ENCODE measurements at regions not wholly inside any gene's neighbourhood (a gene's known extent, or its start where the extent isn't known, plus 50 kb on each side); places are given as distances from the start of the nearest gene placed in this dataset.

DNA sequence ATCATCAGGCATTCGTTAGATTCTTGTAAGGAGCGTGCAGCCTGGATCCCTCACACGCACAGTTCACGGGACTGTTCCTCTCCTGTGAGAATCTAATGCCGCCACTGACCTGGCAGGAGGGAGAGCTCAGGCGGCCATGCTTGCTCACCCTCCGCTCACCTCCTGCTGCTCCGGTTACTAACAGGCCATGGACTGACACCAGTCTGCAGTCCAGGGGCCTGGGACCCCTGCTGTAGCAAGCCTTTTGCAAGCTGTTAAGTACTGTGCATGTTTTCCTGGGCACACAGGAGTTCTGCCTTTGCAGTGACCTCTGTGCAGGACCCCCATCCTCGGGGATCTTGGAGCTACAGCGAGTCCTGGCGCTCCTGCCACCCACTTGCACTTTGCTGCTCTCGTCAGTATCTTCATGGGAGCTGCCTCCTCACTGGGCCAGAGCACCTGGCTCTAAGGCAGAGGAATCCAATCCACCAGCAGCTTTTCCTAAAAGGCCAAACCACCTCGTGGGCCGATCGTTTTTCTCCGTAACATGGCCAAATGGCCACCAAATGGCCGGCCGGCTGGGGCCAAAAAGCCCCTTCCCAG is 230.6 kb downstream of the FOXL1 start:
- Mint-ChIP-seq H3K4me3 (no peak overlapping the region), H3K36me3 (no peaks in the 10 kb centered on the region), H3K27ac (no peak overlapping the region), H3K4me1 (no peaks in the 10 kb centered on the region), H3K27me3 (peaks cover 13 to 28% (median 21%) of the 10 kb centered on the region in 3 donors), H3K9me3 (peaks cover 0 to 5% (median 0%) of the 10 kb centered on the region in 7 donors)
- DNase-seq (no peak), ATAC-seq (ENCODE audit: low read depth in 2 of 2) (no peak)

DNA sequence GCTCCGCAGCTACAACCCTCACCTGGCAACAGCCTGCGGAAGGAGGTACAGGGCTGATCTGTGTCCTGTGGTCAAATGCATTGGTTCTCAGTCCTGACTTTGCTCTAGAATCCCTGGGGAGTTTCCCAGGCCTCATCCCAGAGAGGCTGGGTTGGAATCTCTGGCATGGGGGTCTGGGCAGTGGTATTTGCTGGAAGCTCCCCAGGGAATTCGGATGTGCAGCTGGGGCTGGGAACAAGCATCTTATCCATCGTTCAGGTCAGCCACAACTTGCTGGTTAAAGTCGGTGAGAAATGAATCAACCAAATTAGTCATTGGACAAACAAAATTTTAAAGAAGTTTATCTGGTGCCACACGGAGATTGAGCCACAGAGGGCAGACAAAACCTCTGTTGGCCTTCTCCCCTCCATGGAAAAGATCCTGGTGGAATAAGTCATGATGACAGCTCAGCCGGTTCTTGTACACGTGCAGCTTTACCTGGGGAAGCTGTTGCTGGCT is 231.2 kb downstream of the FOXL1 start:
- Mint-ChIP-seq H3K4me1 (no peaks in the 10 kb centered on the region), H3K27ac (no peak overlapping the region), H3K9me3 (peaks cover 0 to 5% (median 0%) of the 10 kb centered on the region in 7 donors), H3K27me3 (peaks cover 13 to 23% (median 16%) of the 10 kb centered on the region in 3 donors), H3K4me3 (no peak overlapping the region), H3K36me3 (no peaks in the 10 kb centered on the region)
- DNase-seq (no peak), ATAC-seq (ENCODE audit: low read depth in 2 of 2) (no peak)

DNA sequence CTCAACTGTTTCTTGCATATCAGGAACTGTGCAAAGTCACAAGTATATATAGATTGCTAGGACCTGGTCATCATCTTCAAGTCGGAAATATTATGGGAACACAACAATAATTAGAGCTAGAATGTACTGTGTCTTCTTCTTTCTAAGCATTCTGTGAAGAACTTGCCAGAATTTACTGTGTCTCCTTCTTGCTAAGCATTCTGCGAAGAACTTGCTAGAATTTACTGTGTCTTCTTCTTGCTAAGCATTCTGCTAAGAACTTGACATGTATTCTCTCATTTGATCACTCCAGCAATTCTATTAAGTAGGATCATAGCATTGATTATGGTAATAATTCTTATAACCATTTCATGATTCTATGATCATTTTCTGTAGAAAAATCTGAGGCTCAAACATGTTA is 231.7 kb downstream of the FOXL1 start:
- Mint-ChIP-seq H3K4me1 (no peaks in the 10 kb centered on the region), H3K27me3 (peaks cover 13 to 19% (median 16%) of the 10 kb centered on the region in 3 donors), H3K9me3 (peaks cover 0 to 5% (median 0%) of the 10 kb centered on the region in 7 donors), H3K36me3 (no peaks in the 10 kb centered on the region), H3K27ac (no peak overlapping the region), H3K4me3 (no peak overlapping the region)
- ATAC-seq (ENCODE audit: low read depth in 2 of 2), result no peak
- DNase-seq, result no peak

DNA sequence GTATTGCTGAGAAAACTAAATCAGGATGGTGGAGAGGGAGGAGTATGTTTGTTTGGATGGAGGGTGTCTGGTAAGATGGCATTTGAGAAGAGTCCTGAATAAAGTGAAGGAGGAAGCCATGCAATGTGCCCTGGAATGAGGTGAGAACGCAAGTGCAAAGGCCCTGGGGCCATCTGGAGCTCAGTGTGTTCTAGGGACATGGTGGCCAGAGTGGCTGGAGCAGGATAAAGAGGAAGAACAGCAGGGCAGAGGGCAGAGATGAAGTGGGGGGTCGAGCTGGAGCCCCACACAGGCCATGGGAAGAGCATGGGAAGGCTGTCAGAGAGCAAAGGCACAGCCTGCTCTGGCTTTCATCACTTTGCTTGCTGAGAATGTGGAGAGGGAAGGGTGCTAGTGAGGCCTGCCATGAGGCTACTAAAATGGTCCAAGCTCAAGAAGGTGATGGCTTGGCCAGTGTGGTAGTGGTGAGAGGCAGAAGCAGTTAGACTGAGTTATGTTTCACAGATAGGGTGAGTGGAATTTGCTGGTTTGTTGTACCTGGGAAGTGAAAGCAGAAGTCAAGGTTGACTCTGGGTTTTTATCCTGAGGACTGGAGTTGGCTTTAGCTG is 234.1 kb downstream of the FOXL1 start:
- Mint-ChIP-seq H3K27ac (no peak overlapping the region), H3K4me1 (no peaks in the 10 kb centered on the region), H3K4me3 (no peak overlapping the region), H3K36me3 (no peaks in the 10 kb centered on the region), H3K9me3 (no peaks in the 10 kb centered on the region), H3K27me3 (peaks cover 1 to 13% (median 7%) of the 10 kb centered on the region in 3 donors)
- DNase-seq, result no peak
- no peak for ATAC-seq (ENCODE audit: low read depth in 2 of 2)

DNA sequence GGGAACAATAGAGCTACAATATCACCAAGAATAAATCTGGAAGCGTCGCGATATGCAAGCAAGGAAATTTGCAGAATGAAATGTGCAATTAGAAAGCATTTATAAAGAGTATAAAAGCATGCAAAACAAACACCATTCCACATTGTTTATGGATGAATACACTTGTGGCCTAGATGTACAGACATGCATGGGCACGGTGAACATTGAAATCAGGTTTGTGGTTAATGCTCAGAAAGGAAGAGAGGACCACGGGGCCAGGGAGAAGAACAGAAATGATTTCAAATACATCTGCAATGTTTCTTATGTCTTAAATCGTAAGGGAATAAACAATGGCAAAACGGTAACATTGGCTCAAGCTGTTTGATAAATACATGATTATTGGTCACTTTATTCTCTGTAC is 235.9 kb downstream of the FOXL1 start:
- no peaks in the 10 kb centered on the region for H3K9me3 Mint-ChIP-seq
- peaks cover 7 to 18% (median 18%) of the 10 kb centered on the region in 3 donors for H3K27me3 Mint-ChIP-seq
- no peak overlapping the region for H3K4me3 Mint-ChIP-seq
- H3K27ac Mint-ChIP-seq, result no peak overlapping the region
- DNase-seq (no peak), ATAC-seq (ENCODE audit: low read depth in 2 of 2) (no peak)
- no peaks in the 10 kb centered on the region for H3K4me1 Mint-ChIP-seq
- no peaks in the 10 kb centered on the region for H3K36me3 Mint-ChIP-seq

DNA sequence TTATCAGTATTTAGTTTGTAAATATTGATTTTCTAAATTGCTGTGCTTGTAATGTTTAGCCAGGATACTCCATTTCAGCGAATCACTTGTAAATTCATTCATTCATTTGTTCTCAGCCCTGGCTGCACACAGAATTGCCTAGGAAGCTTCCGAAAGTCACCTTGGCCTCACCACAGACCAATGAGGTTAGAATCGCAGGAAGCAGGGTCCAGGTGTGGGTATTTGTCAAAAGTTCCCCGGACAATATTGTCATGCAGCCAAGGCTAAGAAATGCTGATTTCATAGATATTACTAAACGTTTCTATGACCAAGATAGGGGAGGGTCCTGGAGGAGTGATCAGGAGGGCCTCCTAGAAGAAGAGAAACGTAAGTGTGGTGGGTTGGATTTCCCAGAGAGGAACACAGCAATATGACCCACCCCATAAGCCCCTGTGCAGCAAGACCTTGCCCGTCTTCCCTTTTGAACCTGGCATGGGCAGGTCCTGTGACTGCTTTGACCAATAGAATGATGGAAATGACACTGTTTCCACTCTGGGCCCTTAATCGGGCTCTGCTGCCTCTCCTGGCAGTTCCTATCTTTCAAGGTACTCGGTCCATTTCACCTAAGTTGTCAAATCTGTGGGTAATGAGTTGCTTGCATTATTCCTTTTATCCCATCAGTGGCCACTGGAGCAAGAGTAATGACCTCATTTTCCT is 238.7 kb downstream of the FOXL1 start:
- Mint-ChIP-seq H3K27me3 (peaks cover 5 to 28% (median 22%) of the 10 kb centered on the region in 3 donors), H3K27ac (no peak overlapping the region), H3K36me3 (no peaks in the 10 kb centered on the region), H3K4me3 (peak overlapping the region in 1 of 8 donors; percentile 60), H3K9me3 (no peaks in the 10 kb centered on the region), H3K4me1 (no peaks in the 10 kb centered on the region)
- no peak for ATAC-seq (ENCODE audit: low read depth in 2 of 2)
- no peak for DNase-seq

DNA sequence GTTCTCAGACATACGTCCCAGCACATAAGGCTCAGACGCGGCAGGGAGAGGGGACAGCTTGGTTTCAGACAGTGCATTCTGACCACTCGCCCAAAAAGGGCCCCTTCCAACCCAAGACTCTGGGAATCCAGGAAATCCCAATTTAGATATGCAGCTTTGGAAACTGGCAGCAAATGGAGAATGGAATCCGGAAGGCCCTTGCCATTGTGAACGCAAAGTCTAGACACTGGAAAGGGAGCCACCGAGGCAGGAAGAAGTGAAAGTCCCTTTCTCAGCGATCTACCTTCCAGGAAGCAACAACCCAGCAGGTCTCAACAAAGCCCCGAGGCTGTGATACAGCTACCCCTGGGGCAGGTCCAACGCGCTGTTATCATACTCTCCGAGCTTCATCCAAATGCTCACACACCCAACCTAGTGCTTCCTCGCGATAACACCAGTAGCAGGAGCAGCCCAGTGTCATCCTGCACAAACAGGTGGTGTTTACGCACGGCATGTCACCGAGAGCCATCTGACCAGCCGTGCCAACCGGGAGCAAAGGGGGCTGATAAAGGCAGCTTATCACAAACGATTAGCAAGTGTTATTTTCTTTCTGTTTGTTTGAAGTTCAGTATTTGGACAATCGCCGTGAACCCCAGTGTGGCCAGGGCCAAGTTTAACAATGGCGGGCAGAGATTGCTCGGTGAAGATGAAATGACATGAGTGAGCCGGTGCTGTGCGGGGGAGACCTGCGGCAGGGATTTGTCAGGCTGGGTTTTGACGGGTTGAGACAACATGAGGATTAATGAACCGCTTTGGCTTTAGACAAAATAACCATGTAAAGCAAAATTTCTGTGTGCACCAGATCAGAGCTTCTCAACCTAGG is 240.6 kb downstream of the FOXL1 start:
- Mint-ChIP-seq H3K27ac (peak overlapping the region in 1 of 6 donors; percentile 14), H3K4me1 (no peaks in the 10 kb centered on the region), H3K36me3 (no peaks in the 10 kb centered on the region), H3K27me3 (peaks cover 11 to 39% (median 29%) of the 10 kb centered on the region in 3 donors), H3K4me3 (no peak overlapping the region), H3K9me3 (no peaks in the 10 kb centered on the region)
- ATAC-seq (ENCODE audit: low read depth in 2 of 2) (no peak), DNase-seq (no peak)

DNA sequence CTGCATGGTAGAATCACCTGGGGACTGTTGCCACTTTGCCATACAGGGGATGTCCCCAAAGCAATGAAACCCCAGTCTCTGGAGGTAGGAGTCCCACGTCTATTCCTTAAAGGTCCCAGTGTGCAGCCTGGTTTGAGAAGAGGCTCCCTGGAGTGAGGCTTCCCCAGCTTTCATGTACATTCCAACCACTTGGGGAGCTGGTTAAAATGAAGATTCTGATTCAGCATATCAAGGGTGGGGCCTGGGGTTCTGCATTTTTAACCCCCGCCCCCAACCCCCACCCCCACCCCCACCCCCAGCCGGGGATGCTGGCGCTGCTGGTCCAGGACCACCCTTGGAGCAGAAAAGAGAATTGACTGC is 241.2 kb downstream of the FOXL1 start:
- Mint-ChIP-seq H3K36me3 (no peaks in the 10 kb centered on the region), H3K4me1 (no peaks in the 10 kb centered on the region), H3K27me3 (peaks cover 11 to 42% (median 29%) of the 10 kb centered on the region in 3 donors), H3K9me3 (no peaks in the 10 kb centered on the region), H3K4me3 (no peak overlapping the region), H3K27ac (no peak overlapping the region)
- no peak for DNase-seq
- ATAC-seq (ENCODE audit: low read depth in 2 of 2), result no peak

DNA sequence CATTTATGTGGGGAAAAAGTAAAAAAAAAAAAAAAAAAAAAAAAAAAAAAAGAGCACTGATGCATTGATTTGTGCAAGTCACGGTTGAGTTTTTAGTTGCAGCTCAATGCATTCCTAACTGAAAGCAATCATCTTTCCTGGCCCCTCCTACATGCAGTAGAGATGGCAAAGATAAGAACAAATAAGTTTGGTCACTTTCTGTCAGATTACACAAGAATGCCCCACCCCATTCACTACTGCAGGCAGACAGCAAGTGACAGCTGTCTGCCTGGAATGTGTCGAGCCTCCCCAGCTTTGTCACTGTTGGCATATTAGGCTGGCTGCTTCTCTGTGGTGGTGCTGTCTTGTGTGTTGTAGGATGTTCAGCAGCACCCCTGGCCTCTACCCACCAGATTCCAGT is 243.5 kb downstream of the FOXL1 start:
- no peaks in the 10 kb centered on the region for H3K4me1 Mint-ChIP-seq
- DNase-seq (no peak), ATAC-seq (ENCODE audit: low read depth in 2 of 2) (no peak)
- no peaks in the 10 kb centered on the region for H3K36me3 Mint-ChIP-seq
- no peak overlapping the region for H3K4me3 Mint-ChIP-seq
- H3K27ac Mint-ChIP-seq, result no peak overlapping the region
- H3K9me3 Mint-ChIP-seq, result no peaks in the 10 kb centered on the region
- H3K27me3 Mint-ChIP-seq, result peaks cover 20 to 65% (median 48%) of the 10 kb centered on the region in 3 donors

DNA sequence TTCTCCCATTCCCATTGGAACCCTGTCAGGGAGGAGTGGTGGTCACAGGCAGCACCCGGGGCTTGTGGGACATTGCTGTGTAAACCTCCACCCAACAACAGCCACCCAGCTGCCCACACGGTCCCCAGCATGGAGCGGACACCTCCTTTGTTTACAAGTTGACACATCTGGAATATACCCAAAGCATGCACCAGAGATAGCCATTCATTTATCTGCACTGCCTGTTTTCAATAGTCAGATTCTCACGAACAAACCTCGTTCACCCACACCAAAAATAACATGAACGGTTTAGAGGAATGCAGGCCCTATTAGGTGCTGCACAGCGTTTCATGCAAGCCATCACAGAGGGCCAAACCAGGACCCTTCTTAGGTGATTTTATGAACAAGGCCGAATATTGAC is 244.8 kb downstream of the FOXL1 start:
- no peak overlapping the region for H3K27ac Mint-ChIP-seq
- H3K9me3 Mint-ChIP-seq, result no peaks in the 10 kb centered on the region
- no peak for DNase-seq
- no peak for ATAC-seq (ENCODE audit: low read depth in 2 of 2)
- H3K27me3 Mint-ChIP-seq, result peaks cover 26 to 67% (median 52%) of the 10 kb centered on the region in 3 donors
- H3K4me3 Mint-ChIP-seq, result no peak overlapping the region
- no peaks in the 10 kb centered on the region for H3K36me3 Mint-ChIP-seq
- H3K4me1 Mint-ChIP-seq, result no peaks in the 10 kb centered on the region

DNA sequence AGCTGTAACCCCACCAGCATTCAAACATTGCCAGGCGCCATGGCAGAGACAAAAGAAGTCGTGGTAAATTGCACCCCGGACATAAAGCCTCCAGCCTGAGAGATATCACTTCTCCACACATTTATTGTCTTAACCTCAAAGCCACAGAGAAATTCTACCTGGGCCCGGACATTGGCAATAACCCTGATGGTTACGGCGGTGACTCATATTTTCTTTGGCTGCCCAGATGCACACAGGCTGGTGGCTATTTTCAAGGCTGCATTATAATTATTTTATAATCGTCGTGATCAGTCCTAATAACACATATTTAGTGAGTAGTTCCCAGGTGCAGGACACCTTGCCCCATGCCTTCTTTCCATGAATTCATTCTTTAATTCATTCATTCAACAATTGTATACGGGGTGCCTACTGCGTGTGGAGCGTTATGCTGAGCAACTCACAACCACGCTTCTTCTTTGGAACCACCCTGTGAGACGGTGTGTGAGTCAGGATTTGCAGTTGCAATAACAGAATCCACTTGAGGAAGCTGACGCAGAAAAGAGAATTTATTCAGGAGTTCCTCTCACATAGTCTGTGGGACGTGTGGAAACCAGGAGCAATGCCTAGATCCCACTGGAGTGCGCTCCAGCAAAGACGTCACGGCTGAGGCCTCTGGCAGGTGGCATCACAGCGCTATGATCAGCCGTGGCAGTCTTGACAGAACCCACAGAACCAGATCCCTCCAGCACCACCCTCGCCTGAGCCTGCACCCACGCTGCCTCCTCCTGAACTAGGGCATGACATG is 245.7 kb downstream of the FOXL1 start:
- Mint-ChIP-seq H3K4me1 (no peaks in the 10 kb centered on the region), H3K36me3 (no peaks in the 10 kb centered on the region), H3K27ac (no peak overlapping the region), H3K4me3 (no peak overlapping the region), H3K27me3 (peaks cover 26 to 64% (median 53%) of the 10 kb centered on the region in 3 donors), H3K9me3 (no peaks in the 10 kb centered on the region)
- no peak for DNase-seq
- no peak for ATAC-seq (ENCODE audit: low read depth in 2 of 2)

DNA sequence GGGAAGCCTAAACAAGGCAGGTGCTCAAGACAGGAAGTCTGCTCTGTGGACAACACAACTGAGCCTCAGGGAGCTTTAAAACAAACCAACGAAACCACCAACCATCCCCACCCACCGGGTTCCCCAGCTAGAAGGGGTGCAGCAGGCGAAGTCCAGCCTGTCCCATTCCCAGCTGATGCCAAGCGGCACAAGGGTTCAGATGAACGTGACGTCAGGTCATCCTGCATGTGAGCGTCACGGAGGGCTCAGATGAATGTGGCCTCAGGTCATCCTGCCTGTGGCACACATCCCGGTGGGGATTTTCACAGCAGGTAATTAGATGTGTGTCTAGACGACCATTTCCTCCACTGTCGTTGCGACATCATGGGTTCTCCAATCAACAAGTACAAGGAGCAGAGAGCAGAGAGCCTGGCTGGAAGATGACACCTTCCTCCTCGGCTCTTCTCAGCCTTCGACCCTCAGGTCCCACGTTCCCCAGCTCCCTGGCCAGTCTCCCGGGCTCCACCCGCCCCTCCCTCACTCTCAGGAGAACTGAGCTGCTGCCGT is 246.5 kb downstream of the FOXL1 start:
- no peaks in the 10 kb centered on the region for H3K9me3 Mint-ChIP-seq
- DNase-seq (no peak), ATAC-seq (ENCODE audit: low read depth in 2 of 2) (no peak)
- peaks cover 24 to 68% (median 55%) of the 10 kb centered on the region in 3 donors for H3K27me3 Mint-ChIP-seq
- no peaks in the 10 kb centered on the region for H3K36me3 Mint-ChIP-seq
- no peak overlapping the region for H3K27ac Mint-ChIP-seq
- H3K4me1 Mint-ChIP-seq, result no peaks in the 10 kb centered on the region
- H3K4me3 Mint-ChIP-seq, result no peak overlapping the region
